HuH-7.5 (cell line): ENCODE measurements at regions not wholly inside any gene's neighbourhood (a gene's known extent, or its start where the extent isn't known, plus 50 kb on each side); places are given as distances from the start of the nearest gene placed in this dataset.

ENCODE experiments used
- DNase-seq: peaks from one replicate; pipeline ENCODE4 v3.0.0; 2011; ENCODE audit warnings: low spot score

- no peak for DNase-seq
Observed at GRCh38 chr6:166692723-166693302, 65.8 kb upstream of the RPS6KA2 start.

DNA sequence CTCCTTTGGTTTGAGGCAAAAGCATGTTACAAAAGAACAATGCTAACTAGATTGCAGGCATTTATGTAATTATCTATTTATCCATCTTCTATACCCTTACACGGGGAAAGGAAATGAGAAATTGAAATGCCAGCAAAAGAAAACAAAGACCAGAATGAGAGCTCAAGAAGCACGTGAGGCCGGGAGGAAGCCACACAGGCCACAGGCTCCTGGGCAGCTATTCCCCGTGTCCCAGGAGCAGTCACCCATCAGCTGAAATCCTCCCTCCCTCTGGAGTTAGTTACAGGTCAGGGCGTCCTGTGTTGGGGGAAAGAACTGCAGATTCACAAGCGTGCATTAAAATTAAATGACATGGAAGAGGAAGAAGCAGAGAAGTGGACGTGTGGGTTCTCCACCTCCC, 64.7 kb upstream of the RPS6KA2 start:
- no peak for DNase-seq

DNA sequence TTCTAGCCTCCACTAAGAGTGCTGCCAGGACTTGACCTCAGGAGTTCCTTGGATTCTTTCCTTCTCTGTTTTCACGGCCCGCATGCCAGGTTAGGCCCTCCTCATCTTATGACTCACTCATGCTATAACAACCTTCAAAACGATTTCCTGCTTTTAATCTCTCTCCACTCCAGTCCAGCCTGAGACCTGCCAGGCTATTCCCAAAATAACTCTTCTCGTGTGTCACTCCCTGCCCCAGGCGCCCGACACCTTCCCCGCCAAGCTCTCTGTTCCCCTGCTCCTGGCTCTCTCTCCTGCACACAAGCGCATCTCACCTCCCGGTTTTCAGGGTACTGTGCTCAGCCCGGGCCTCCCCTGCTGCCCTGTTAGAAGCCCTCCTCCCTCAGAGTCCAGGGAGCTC, 64.1 kb upstream of the RPS6KA2 start:
- DNase-seq: no peak

- DNase-seq: no peak
Observed at GRCh38 chr6:166689687-166690086, 62.6 kb upstream of the RPS6KA2 start.

GRCh38 chr6:166688901-166689300, 61.9 kb upstream of the RPS6KA2 start:
- no peak for DNase-seq

DNA sequence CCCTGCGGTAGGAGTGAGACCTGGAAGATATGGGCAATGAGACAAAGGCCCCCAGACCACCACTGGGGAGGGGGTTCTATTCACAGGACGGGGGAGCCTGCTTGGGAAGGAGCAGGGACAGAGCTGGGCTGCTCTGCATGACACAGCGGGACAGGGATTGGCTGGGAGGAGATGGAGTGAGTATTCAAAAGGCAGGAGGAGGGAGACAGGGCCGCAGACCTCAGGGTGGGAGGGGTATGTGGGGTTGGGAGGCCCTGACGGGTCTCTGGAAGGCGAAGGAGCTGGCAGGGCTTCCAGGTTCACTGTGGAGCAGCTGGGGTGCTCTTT, 60.8 kb upstream of the RPS6KA2 start:
- DNase-seq: no peak

DNA sequence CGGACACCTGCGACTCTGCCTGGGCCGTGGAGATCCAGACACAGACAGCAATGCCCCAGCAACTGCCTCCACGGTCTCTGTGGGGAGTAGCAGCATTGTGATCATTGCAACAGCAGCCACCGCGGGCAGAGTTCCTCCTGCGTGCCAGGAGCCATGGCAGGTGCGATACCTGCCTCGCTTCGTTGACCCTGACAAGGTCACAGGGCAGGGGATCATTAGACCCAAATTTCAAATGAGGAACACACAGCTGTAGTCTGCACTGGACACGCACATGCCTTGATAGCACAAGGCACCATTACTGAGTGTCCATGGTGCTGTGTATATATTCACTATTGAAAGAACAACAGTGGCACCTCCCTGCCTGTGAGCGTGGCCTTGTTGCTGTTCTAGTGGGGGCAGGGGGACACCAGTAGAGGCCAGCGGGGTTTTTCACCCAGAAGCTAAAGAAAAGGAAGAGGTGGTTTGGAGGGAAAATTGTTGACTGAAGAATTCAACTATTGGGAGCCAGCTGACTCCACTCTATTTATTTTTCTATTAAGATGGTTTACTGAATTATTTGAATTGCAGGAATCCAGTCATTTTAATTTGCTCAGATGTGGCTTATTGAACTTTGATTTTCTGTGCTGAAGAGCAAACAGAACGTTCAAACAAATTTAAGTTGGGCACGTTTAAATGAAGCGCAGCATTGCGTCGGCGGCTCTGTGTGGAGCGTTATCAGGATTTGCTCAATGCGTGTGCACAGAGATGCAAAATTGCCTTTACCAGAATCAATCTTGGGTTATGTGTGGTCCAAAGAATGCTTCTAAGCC, 60.2 kb upstream of the RPS6KA2 start:
- no peak for DNase-seq

DNA sequence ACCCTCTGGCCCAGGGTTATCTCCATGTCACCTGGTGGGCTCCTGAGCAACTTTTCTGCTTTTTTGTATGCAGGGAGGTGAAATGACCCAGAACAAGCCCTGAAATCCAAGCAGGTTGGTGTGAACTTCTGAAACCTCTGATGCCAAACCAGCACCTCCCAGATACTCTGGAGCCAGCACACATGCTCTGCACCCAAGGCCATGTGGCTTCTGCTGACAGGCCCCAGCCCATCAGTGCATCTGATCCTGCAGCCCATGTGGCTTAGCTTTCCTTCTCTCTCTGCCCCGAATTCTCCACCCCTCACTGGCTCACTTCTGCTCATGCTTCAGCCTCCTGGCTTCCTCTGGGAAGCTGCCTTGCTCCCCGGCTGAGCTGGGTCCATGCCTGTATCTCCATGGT, 59.3 kb upstream of the RPS6KA2 start:
- no peak for DNase-seq

DNA sequence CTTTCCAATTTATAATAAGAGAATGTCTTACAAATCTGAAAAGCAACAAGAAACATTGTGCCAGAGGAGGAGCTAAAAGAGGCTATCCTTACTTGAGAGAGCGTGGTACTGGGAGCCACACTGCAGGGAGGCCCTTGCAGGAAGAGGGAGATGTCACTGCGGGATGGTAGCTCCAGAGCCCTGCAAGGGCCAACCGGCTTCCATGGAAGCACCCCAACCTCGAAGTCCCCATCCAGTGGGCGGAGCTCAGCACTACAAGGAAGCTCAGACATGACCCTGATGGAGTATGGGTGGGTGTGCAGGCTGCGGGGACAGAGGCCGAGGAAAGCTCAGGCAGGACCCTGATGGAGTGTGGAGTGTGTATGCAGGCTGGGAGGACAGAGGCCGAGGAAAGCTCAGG, 57.8 kb upstream of the RPS6KA2 start:
- no peak for DNase-seq

DNA sequence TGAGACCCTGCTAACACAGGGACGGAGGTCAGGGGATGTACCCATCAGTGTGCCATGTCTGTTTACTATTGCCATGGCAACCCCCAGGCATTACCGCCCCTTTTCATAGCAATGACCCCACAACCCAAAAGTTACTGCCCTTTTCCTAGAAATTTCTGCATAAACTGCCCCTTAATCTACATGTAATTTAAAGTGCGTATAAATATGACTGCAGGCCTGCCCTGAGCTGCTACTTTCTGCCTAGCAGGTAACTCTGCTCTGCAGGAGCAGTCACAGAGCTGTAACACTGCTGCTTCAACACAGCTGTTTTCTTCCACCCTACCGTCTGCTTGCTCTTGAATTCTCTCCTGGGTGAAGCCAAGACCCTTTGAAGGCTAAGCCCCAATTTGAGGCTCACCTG, 57.1 kb upstream of the RPS6KA2 start:
- no peak for DNase-seq

DNA sequence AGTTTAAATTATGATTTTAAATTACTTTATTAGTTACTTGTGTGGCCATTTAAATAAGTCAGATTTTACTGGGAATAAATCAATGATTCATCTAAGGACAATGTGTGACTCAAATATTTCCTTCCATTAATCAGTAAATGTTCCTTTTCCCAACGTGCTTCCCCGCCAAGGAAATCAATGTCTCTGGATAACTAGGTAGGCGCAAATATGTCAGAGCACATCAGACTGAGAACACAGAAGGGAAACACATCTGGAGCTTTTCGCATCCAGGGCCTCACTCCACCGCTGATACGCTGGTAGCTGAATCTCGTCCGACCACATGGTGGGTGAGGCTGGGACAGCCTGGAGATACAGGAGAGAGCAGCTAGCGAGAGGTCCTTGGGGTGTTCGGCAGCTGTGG, 56.4 kb upstream of the RPS6KA2 start:
- DNase-seq: no peak

DNA sequence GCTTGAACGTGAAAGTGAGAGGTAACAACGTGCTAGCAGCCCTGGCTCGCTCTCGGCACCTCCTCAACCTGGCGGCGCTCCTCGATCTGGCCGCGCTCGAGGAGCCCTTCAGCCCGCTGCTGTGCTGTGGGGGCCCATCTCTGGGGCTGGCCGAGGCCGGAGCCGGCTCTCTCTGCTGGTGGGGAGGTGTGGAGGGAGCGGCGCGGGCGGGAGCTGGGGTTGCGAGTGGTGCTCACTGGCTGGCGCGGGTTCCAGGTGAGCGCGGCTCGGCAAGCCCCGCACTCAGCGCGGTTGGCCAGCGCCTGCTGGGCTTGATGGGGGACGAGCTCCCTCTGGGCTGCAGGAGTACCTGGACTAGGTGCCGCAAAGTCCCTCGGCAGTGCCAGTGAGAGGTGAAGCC, 52.5 kb upstream of the RPS6KA2 start:
- DNase-seq: no peak

DNA sequence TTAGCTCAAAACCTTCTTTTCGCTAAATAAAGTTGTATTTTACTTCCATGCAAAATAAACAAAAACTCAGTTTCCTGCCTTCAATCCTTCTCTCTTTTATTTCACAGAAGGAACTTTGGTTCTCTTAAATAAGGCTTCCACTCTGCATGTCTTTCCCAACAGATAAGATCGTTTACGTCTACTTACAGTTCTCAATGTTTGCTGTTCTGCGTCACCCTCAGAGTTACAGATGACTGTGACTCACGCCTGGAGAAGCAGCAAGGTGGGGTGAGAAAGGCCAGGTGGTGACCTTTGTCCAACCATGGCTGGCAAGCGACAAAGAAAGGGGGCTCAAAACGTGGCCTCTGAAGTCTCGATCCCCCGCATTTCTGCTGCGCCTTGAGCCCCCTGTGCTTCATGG, 51.4 kb upstream of the RPS6KA2 start:
- DNase-seq: no peak

DNA sequence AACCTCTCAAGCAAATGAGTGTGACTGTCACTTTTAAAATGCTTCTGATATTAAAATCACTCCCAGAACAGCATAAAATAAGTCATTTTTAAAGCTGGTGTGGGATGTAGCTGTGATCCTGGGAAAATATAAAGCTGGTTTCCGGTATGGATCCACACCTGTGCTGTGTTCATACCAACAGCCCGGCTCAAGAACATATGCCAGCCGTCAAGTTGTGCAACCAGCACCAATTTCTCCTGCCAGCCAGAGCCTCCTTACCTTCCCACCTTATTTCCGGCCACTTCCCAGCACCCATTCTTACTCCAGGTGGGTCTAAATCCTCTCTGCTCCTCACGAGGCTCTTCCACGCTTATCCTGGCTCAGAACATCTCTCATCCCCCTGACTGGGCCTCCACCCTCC, 50.9 kb upstream of the RPS6KA2 start:
- no peak for DNase-seq
